Nucleus accumbens (tissue), 56 donors: ENCODE measurements at regions not wholly inside any gene's neighbourhood (a gene's known extent, or its start where the extent isn't known, plus 50 kb on each side); places are given as distances from the start of the nearest gene placed in this dataset.
"Not testable (repeated sequence)": the region's sequence is repeated elsewhere in the genome, so short reads cannot be mapped to it uniquely, and the experiment has no call there.

Source experiments
- DNase-seq, 56 donors: peaks; one replicate each; lab custom pipeline; 2025; lab: John Stamatoyannopoulos, UW

DNA sequence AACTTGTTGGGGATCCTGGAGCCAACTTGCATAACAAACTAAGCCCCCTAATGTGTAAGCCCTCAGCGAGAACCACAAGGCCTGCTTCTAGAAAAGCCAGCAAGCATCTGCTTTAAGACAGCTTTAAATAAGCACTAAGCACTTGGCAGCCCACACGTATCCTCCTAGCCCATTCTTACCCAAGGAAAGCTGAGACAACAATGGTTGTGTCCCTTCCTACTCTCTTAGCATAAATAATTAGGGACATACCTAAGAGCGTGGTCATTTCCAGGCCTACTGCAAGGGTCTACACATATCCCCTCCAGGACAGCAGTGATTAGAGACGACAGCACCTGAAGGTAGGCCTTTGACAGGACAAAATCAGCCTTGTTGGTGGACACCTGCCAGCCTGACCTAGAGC lies 322.8 kb upstream of the PPARGC1A start:
- DNase-seq: no peak

GRCh38 chr4:24211856-24212255 lies 322.0 kb upstream of the PPARGC1A start:
- DNase-seq: no peak

DNA sequence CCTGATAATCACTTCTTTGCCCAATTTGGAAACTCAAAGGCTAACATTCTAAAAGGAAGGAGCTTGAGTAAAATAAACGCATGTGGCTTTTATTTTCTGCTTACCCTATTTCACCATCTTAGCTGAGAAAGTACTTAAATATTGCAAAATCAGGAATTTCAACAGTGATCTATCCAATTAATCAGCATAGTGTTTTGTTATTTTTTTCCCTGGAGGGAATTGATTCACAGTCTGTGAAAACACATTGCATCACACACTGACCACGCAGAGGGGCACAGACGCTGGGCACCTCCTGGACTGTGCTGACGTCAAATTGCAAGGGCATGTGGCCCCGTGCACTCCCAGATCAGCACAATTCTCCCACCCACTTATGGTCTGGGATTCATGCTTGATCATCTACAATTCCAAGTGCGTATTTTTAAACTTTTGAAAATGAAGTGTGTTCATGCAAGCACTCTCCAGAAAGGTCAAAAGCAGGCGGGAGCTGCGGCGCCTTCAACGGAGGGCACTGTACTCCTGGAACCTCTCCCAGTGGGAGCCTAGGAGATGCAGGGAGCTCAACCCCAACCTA lies 320.6 kb upstream of the PPARGC1A start:
- peak in 1 of 56 donors; percentile 6 for DNase-seq

DNA sequence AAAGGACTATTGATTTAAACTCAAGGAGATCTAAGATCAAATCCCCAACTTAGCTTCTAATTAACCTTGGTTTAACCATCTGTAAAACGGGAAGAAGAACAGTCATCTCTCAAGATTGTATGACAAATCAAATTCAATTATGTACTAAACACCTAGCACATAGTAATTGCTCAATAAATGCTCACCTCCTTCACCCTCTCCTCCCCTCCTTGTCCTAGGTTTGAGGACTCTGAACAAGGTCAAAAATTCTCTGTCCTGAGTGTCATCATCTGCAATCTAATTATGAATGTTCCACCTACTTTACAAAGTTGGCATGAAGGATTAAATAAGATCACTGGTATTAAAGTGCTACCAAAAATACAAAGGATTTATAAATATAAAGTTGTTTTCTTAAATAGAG lies 320.1 kb upstream of the PPARGC1A start:
- no peak for DNase-seq

GRCh38 chr4:24209131-24209530 lies 319.3 kb upstream of the PPARGC1A start:
- DNase-seq: no peak

GRCh38 chr4:24208691-24209090 lies 318.8 kb upstream of the PPARGC1A start:
- no peak for DNase-seq

- DNase-seq: not testable (repeated sequence)
Observed at GRCh38 chr4:24204708-24205107, 314.9 kb upstream of the PPARGC1A start.

GRCh38 chr4:24203926-24204325 lies 314.1 kb upstream of the PPARGC1A start:
- DNase-seq: no peak

DNA sequence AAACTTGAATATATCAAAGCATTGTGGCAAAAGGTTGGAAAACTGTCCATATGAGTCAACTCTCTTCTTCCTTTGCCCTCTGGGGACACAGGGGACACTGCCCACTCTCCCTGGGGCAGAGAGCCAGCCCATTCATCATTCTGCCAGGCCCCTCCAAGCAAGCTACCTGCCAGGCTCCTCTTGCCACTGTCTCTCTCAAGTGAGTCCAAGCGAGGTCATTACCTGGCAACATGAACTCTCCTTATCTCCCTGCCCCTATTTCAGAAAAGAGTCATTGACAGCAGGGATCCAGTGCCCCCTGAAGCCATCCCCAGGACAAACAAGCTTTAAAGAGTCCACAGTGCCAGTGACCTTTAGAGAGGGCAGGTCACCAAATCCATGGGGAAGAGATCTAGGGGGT lies 312.7 kb upstream of the PPARGC1A start:
- no peak for DNase-seq

GRCh38 chr4:24197955-24198354 lies 308.1 kb upstream of the PPARGC1A start:
- DNase-seq: no peak

GRCh38 chr4:24196785-24197184 lies 306.9 kb upstream of the PPARGC1A start:
- DNase-seq: no peak

DNA sequence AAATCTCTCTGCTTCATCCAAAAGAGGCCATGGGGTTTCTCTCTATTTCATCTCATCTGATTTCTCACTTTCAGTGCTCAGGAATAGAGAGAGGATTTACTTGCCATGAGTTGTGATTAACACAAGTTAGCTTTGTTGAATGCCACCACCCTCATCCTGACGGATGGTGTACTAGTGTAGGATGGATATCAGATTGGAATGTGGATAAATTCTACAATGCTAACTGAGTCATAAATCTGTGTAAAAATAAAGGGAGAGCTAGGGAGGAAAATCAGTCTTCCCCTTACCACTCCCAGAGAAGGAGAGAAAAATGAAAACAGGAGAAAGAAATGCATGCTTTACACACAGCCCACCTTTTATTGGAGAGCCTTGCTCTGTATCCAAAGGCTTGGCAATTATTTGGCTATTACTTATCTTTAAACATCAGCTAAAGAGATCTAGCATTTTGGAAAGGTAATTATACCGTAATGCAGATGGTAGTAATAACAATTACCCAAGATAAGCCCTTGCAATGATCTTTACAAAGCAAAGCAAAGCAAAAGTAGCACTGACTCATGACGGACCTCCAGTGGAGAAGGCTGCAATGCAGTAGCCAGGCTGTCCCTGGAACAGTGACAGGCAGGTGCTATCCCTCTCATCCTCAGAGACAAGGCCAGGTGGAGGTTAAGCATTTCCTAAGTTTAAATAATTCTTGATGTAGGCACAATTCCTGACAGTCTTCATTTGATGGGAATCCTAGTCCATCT lies 306.3 kb upstream of the PPARGC1A start:
- peak in 1 of 56 donors; percentile 4 for DNase-seq

- DNase-seq: no peak
Observed at GRCh38 chr4:24192018-24192641, 302.3 kb upstream of the PPARGC1A start.

- no peak for DNase-seq
Observed at GRCh38 chr4:24190761-24191695, 301.2 kb upstream of the PPARGC1A start.

DNA sequence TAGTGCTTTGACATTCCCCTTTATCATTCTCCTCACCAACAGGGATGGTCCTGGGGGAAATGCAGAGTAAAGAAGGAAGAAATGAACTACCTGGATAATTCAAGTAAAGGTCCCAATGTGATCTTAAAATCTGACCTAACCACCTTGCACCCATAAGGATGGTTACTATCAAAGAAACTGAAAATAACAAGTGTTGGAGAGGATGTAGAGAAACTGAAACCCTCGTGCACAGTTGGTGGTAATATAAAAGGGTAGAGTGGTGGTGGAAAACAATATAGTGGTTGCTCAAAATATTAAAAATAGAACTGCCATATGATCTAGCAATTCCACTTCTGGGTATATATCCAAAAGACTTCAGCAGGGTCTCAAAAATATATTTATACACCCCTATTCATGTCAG lies 298.6 kb upstream of the PPARGC1A start:
- no peak for DNase-seq

DNA sequence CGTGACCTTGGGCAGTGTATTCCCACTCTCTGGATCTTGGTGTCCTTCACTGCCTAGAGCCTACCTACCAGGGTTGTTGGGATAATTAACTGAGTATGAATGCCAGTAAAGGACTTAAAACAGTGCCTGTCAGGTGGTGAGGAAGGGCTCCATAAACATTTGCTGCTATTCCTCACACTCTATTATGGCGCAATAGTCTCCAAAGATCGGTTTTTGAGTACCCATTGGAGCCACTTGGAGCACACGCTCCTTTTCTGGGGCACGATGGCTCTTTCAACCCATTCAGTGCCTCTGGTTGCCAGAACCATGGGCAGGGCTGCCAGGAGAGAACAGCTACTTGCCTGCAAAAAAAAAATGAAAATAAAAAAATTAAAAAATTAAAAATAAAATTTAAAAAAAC lies 296.6 kb upstream of the PPARGC1A start:
- no peak for DNase-seq

GRCh38 chr4:24181005-24181404 lies 291.2 kb upstream of the PPARGC1A start:
- DNase-seq: no peak

DNA sequence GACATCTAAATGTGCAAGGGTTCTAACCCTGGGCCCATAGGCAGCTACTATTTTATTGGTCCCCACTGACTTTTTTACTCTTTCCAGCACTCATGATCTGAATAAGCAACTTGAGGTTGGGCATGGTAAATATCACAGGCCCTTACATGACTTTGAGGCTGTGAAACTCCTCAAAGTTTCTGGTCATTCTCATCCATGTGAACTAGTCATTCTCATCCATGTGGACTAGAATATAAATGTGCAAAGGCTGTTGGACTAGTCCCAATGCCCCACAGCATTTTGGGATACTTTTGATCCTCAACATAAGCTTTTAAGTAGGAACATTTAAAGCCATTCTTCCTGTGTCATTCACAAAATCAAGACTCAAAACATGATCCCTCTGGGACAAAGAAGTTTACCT lies 290.7 kb upstream of the PPARGC1A start:
- DNase-seq: no peak

DNA sequence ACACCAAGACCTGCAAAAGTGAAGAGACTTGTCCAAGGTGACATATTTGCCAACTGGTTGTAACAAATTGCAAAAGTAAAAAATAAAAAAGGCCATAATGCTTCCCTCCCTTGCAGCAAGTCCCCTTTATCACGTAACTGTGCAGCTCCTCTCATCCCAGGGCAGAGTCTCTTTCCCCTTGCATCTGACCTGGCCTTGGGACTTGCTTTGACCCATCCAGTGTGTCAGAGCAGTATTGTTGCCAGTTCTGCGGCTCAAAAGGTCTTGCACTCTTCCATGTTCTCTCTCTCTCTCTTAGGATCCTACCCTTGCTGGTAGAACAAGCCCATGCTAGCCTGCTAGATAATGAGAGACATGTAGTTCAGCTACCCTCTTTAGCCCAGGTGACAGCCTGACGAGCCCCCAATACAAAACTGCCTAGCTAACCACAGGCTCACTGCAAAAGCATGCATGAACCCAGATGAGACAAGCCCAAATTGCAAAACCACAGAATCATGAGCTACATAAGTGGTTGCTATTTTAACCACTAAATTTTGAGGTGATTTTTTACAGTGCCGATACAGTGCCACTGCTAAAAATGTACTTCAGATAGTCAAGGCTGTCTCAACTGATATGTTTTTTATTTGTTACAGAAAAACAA lies 289.5 kb upstream of the PPARGC1A start:
- DNase-seq: no peak

GRCh38 chr4:24177443-24177842 lies 287.6 kb upstream of the PPARGC1A start:
- not testable (repeated sequence) for DNase-seq
